PFSK-1 (cell line): ENCODE measurements at regions not wholly inside any gene's neighbourhood (a gene's known extent, or its start where the extent isn't known, plus 50 kb on each side); places are given as distances from the start of the nearest gene placed in this dataset.

Experiments used
- FOXP2 ChIP-seq: optimal IDR thresholded peaks from 2 replicates; pipeline ENCODE3; 2011; ENCODE audit warnings: borderline replicate concordance, control low read depth, inconsistent platforms; ENCODE audit not compliant: insufficient read depth; ENCODE audit errors: extremely low read length, extremely low read depth
- POLR2AphosphoS5 ChIP-seq: IDR thresholded peaks from 2 replicates; pipeline ENCODE4 v1.6.1; 2012; ENCODE audit warnings: low read depth, mild to moderate bottlenecking, control low read depth, low read length, moderate library complexity
- SIN3A ChIP-seq: IDR thresholded peaks from 2 replicates; pipeline ENCODE4 v1.6.1; 2012; ENCODE audit warnings: mild to moderate bottlenecking, low read length, moderate library complexity, borderline replicate concordance; ENCODE audit not compliant: insufficient read depth
- TAF1 ChIP-seq: IDR thresholded peaks from 2 replicates; pipeline ENCODE4 v1.6.1; 2012; ENCODE audit warnings: low read length, control low read depth, borderline replicate concordance; ENCODE audit not compliant: insufficient read depth
- TF ChIP-seq, protein P1 (sequence below), 2 experiments: IDR thresholded peaks; 2 replicates each; pipeline versions ENCODE4 v1.6.1 to v1.8.0; 2011 to 2012; ENCODE audit warnings: low read depth in 2 of 2, low read length in 2 of 2, control low read depth in 1 of 2, inconsistent platforms in 1 of 2, mild to moderate bottlenecking in 1 of 2, moderate library complexity in 1 of 2; ENCODE audit not compliant: insufficient read depth in 1 of 2

DNA sequence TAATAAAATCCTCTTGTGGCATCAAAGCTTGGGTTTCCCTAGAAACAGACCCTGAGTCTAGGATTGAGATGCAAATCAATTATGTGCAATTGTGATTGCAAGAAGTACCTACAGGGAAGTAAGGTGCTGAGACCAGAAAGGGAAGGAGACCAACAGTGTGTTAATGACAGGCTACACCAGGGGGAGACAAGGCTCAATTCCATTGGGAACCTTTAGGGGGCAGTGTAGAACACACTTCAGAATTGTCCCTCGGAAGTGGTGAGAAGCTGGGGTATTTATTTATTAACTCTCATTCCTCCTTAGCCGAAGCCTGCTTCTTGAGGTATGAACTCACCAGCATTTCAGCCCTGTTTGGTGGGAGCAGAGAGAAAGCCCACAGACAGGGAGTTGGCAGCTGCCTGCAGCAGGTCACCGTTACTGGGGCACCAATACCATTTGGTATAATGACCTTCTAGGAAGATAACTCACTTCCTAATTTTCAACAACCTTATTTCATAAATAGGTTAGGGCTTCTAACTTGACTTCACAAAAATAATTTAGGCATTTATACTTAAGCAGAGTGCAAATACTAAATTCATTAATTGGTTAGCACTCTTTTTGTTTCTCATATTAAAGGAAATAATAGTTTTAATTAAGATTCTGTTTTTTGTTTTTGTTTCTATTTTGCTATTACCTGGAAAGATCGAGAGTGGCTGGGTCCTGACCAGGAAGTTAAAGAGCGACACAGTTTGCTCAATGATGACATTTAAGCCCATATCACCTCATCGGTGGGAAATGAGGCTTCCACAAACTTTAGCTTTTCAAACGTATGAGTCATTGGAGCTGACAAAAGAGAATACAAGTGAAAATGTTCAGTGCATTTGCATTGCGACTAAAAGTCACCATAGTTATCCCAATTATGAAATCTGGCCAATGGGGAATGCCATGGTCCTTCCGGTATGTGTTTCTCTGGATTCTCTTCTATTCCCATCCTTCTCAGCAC lies 94.8 kb downstream of the BTBD3 start:
- TF ChIP-seq TAF1 (no peak), FOXP2 (no peak), POLR2AphosphoS5 (no peak), SIN3A (no peak)
- TF ChIP-seq, protein P1, sequence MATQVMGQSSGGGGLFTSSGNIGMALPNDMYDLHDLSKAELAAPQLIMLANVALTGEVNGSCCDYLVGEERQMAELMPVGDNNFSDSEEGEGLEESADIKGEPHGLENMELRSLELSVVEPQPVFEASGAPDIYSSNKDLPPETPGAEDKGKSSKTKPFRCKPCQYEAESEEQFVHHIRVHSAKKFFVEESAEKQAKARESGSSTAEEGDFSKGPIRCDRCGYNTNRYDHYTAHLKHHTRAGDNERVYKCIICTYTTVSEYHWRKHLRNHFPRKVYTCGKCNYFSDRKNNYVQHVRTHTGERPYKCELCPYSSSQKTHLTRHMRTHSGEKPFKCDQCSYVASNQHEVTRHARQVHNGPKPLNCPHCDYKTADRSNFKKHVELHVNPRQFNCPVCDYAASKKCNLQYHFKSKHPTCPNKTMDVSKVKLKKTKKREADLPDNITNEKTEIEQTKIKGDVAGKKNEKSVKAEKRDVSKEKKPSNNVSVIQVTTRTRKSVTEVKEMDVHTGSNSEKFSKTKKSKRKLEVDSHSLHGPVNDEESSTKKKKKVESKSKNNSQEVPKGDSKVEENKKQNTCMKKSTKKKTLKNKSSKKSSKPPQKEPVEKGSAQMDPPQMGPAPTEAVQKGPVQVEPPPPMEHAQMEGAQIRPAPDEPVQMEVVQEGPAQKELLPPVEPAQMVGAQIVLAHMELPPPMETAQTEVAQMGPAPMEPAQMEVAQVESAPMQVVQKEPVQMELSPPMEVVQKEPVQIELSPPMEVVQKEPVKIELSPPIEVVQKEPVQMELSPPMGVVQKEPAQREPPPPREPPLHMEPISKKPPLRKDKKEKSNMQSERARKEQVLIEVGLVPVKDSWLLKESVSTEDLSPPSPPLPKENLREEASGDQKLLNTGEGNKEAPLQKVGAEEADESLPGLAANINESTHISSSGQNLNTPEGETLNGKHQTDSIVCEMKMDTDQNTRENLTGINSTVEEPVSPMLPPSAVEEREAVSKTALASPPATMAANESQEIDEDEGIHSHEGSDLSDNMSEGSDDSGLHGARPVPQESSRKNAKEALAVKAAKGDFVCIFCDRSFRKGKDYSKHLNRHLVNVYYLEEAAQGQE (IDR thresholded peaks at IDR 0.05; ENCODE audit: insufficient read depth in 1 of 2, low read depth in 2 of 2, low read length in 2 of 2), result no peak

DNA sequence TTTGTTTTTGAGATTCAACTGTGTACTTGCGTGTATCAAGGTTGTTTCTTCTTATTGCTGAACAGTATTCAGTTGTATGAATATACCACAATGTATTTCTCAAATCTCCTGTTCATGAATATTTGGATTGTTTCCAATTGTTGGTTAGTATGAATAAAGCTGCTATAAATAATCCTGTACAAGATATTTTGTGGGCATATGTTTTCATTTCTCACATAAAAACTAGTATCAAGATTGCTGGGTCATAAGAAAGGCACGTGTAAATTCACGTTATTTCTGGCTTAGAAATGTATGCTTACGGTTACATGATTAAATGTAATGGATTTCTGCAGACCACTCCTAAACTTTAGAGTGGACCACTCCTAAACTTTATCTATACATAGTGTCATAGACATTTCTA lies 96.6 kb downstream of the BTBD3 start:
- no peak for TF ChIP-seq FOXP2
- TF ChIP-seq TAF1, result no peak
- TF ChIP-seq SIN3A, result no peak
- TF ChIP-seq POLR2AphosphoS5, result no peak
- TF ChIP-seq, protein P1 (IDR thresholded peaks at IDR 0.05; ENCODE audit: insufficient read depth in 1 of 2, low read depth in 2 of 2, low read length in 2 of 2), result no peak

DNA sequence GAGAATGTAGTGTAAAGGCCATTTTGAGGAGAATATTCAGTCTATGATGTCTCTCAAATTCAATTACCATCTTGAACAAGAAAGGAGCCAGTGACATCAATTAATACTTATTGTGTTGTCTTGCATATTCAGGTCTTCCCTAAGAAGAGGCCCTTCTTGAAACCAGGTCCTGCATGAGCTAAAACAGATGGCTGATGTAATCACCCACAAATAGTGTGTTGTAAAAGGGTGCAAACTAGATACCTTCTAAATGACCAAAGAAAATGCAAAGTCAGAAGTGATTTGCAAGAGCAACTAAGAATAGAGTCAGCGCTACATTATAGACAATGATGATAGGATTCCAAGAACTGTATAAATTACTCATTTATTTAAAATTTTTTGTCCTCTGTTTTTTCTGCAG lies 97.0 kb downstream of the BTBD3 start:
- TF ChIP-seq POLR2AphosphoS5, result no peak
- TF ChIP-seq TAF1, result no peak
- TF ChIP-seq, protein P1 (IDR thresholded peaks at IDR 0.05; ENCODE audit: insufficient read depth in 1 of 2, low read depth in 2 of 2, low read length in 2 of 2), result no peak
- TF ChIP-seq SIN3A, result no peak
- no peak for TF ChIP-seq FOXP2

DNA sequence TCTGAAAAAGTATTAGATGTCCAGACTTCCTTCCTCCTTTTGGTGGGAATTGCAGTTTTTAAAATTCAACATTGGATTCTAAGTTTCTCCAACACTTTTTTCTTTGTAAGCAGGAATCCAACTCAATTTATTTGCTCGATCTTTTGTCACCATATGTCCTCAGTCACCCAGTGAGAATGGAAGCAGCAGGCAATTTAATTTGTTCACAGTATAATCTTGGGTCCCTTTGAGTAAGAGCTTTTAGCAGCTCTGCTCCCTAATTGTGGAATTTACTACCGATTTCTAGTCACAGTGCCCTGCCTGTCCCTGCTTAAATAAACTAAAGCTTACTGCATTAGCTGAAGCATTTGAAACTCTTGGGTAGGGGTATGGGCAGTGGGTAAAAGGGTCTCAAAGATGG lies 98.6 kb downstream of the BTBD3 start:
- TF ChIP-seq TAF1 (no peak), SIN3A (no peak), FOXP2 (no peak), POLR2AphosphoS5 (no peak)
- TF ChIP-seq, protein P1 (IDR thresholded peaks at IDR 0.05; ENCODE audit: insufficient read depth in 1 of 2, low read depth in 2 of 2, low read length in 2 of 2), result no peak
